ENCODE measurements at regions not wholly inside any gene's neighbourhood (a gene's known extent, or its start where the extent isn't known, plus 50 kb on each side); places are given as distances from the start of the nearest gene placed in this dataset.

DNA sequence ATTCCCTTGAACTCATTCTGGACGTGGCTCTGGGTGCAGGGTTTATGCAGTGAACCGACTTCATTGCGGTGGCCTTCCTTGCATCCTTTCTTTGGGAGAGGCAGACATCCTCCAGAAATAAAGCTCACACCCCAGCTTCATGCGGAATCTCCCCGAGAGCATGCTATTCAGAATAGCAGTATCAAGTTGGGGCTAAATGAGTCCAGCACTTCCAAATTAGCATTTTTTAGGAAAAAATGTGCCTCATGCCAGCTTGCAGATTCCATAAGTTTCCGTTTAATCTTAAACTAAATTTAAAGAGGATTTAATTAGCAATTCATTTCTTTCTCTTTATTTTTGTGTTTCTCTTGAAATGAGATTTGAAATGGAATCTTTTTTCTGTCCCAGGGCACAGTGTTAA is 107.4 kb upstream of the HDAC4 start:
- TF ChIP-seq, protein P1, sequence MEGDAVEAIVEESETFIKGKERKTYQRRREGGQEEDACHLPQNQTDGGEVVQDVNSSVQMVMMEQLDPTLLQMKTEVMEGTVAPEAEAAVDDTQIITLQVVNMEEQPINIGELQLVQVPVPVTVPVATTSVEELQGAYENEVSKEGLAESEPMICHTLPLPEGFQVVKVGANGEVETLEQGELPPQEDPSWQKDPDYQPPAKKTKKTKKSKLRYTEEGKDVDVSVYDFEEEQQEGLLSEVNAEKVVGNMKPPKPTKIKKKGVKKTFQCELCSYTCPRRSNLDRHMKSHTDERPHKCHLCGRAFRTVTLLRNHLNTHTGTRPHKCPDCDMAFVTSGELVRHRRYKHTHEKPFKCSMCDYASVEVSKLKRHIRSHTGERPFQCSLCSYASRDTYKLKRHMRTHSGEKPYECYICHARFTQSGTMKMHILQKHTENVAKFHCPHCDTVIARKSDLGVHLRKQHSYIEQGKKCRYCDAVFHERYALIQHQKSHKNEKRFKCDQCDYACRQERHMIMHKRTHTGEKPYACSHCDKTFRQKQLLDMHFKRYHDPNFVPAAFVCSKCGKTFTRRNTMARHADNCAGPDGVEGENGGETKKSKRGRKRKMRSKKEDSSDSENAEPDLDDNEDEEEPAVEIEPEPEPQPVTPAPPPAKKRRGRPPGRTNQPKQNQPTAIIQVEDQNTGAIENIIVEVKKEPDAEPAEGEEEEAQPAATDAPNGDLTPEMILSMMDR (optimal IDR thresholded peaks at IDR 0.05 in 1 of 3, IDR thresholded peaks at IDR 0.05 in 1 of 3, conservative IDR thresholded peaks at IDR 0.05 in 1 of 3; ENCODE audit: extremely low read depth in 1 of 3, insufficient read depth in 2 of 3, low read length in 3 of 3): no peak
- no peak for TF ChIP-seq EZH2 (IDR thresholded peaks at IDR 0.05; ENCODE audit: low read length)

Measured in keratinocyte (primary cell).